ENCODE measurements at regions not wholly inside any gene's neighbourhood (a gene's known extent, or its start where the extent isn't known, plus 50 kb on each side); places are given as distances from the start of the nearest gene placed in this dataset.

GRCh38 chr2:208570066-208570465 is 163.5 kb downstream of the PTH2R start:
- TF ChIP-seq, protein P1, sequence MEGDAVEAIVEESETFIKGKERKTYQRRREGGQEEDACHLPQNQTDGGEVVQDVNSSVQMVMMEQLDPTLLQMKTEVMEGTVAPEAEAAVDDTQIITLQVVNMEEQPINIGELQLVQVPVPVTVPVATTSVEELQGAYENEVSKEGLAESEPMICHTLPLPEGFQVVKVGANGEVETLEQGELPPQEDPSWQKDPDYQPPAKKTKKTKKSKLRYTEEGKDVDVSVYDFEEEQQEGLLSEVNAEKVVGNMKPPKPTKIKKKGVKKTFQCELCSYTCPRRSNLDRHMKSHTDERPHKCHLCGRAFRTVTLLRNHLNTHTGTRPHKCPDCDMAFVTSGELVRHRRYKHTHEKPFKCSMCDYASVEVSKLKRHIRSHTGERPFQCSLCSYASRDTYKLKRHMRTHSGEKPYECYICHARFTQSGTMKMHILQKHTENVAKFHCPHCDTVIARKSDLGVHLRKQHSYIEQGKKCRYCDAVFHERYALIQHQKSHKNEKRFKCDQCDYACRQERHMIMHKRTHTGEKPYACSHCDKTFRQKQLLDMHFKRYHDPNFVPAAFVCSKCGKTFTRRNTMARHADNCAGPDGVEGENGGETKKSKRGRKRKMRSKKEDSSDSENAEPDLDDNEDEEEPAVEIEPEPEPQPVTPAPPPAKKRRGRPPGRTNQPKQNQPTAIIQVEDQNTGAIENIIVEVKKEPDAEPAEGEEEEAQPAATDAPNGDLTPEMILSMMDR (IDR thresholded peaks at IDR 0.05), result no peak
- no peak for TF ChIP-seq POLR2A (IDR thresholded peaks at IDR 0.05)

Measured in Peyer's patch (tissue), 4 donors.